GM12891 (cell line): ENCODE measurements at regions not wholly inside any gene's neighbourhood (a gene's known extent, or its start where the extent isn't known, plus 50 kb on each side); places are given as distances from the start of the nearest gene placed in this dataset.

ENCODE experiments used
- PAX5 ChIP-seq: IDR thresholded peaks from 2 replicates; pipeline ENCODE4 v1.6.1; 2011; ENCODE audit warnings: low read length, moderate library complexity, mild to moderate bottlenecking; ENCODE audit not compliant: insufficient read depth, severe bottlenecking
- POLR2A ChIP-seq: IDR thresholded peaks from 2 replicates; pipeline ENCODE4 v1.6.1; 2011; ENCODE audit warnings: low read depth, low read length, control low read depth
- POLR2AphosphoS5 ChIP-seq: IDR thresholded peaks from 2 replicates; pipeline ENCODE4 v1.6.1; 2011; ENCODE audit warnings: low read depth, low read length, control low read depth
- POU2F2 ChIP-seq: IDR thresholded peaks from 2 replicates; pipeline ENCODE4 v1.6.1; 2011; ENCODE audit warnings: low read depth, mild to moderate bottlenecking, control low read depth, low read length, moderate library complexity
- SPI1 ChIP-seq: IDR thresholded peaks from 2 replicates; pipeline ENCODE4 v1.6.1; 2011; ENCODE audit warnings: low read depth, low read length, control low read depth
- TAF1 ChIP-seq: IDR thresholded peaks from 2 replicates; pipeline ENCODE4 v1.6.1; 2011; ENCODE audit warnings: low read depth, low read length, control low read depth

GRCh38 chr5:108546939-108547338, 165.0 kb upstream of the FBXL17 start:
- TF ChIP-seq POLR2AphosphoS5 (no peak), TAF1 (no peak), POLR2A (no peak), POU2F2 (no peak), PAX5 (no peak), SPI1 (no peak)
